IMR-90 (cell line): ENCODE measurements at regions not wholly inside any gene's neighbourhood (a gene's known extent, or its start where the extent isn't known, plus 50 kb on each side); places are given as distances from the start of the nearest gene placed in this dataset.

Experiments used
- CEBPB ChIP-seq: IDR thresholded peaks from 2 replicates; pipeline ENCODE4 v1.6.1; 2012; ENCODE audit warnings: low read depth, low read length, improper control_type of control experiment
- CHD1 ChIP-seq: IDR thresholded peaks from 2 replicates; pipeline ENCODE4 v1.6.1; 2012; ENCODE audit warnings: low read depth, low read length, improper control_type of control experiment
- CTCF ChIP-seq: conservative IDR thresholded peaks from 2 replicates; pipeline ENCODE4 v1.5.1; 2012; ENCODE audit warnings: mild to moderate bottlenecking, low read depth, low read length, improper control_type of control experiment
- MAFK ChIP-seq: IDR thresholded peaks from 2 replicates; pipeline ENCODE4 v1.6.1; 2012; ENCODE audit warnings: low read depth, low read length, improper control_type of control experiment
- MAZ ChIP-seq: IDR thresholded peaks from 2 replicates; pipeline ENCODE4 v1.6.1; 2012; ENCODE audit warnings: low read depth, mild to moderate bottlenecking, low read length, improper control_type of control experiment, moderate library complexity, borderline replicate concordance
- MXI1 ChIP-seq: IDR thresholded peaks from 2 replicates; pipeline ENCODE4 v1.6.1; 2012; ENCODE audit warnings: low read depth, mild to moderate bottlenecking, low read length, moderate library complexity, borderline replicate concordance
- POLR2A ChIP-seq: IDR thresholded peaks from 2 replicates; pipeline ENCODE4 v1.6.1; 2012; ENCODE audit warnings: mild to moderate bottlenecking, low read depth, low read length
- RAD21 ChIP-seq: IDR thresholded peaks from 2 replicates; pipeline ENCODE4 v1.6.1; 2012; ENCODE audit warnings: low read length, improper control_type of control experiment
- RCOR1 ChIP-seq: IDR thresholded peaks from 2 replicates; pipeline ENCODE4 v1.6.1; 2012; ENCODE audit warnings: mild to moderate bottlenecking, low read length, improper control_type of control experiment; ENCODE audit not compliant: insufficient replicate concordance
- RFX5 ChIP-seq: IDR thresholded peaks from 2 replicates; pipeline ENCODE4 v1.8.0; 2012; ENCODE audit warnings: low read depth, mild to moderate bottlenecking, low read length, moderate library complexity
- SMC3 ChIP-seq: fragments of 150-350 bp; IDR thresholded peaks from 2 replicates; pipeline ENCODE4 v1.6.1; 2016; ENCODE audit warnings: low read depth, mild to moderate bottlenecking, antibody characterized with exemption, low read length, moderate library complexity
- USF2 ChIP-seq: fragments of 150-350 bp; IDR thresholded peaks from 2 replicates; pipeline ENCODE4 v1.6.1; 2017; ENCODE audit warnings: mild to moderate bottlenecking, antibody characterized with exemption, low read length, low read depth
- TF ChIP-seq, protein P1 (sequence below): fragments of 150-350 bp; IDR thresholded peaks from 2 replicates; pipeline ENCODE4 v1.6.1; 2016; ENCODE audit warnings: low read depth, mild to moderate bottlenecking, low read length, moderate library complexity, borderline replicate concordance

DNA sequence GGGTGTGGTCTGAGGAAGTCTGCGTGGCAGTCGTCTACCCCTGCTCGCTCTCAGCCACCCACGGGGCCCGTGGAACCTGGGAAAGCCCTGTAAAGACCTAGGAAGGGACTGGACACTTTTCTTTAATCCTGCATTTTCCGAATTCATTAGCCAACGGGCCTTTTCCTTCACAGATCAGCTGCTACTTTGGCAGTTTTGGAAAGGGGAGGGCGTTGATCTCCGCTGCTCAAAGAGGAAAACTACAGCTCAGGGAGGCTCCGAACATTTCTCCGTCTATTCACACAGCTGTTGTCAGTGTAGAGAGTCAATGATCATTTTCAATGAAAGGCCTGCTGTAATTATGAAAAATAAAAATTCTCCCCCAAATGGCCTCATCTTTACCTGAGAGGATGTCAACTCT lies 450.1 kb upstream of the MKI67 start:
- TF ChIP-seq CTCF: no peak
- no peak for TF ChIP-seq SMC3
- no peak for TF ChIP-seq USF2
- no peak for TF ChIP-seq POLR2A
- TF ChIP-seq MXI1: no peak
- TF ChIP-seq MAFK: no peak
- TF ChIP-seq, protein P1, sequence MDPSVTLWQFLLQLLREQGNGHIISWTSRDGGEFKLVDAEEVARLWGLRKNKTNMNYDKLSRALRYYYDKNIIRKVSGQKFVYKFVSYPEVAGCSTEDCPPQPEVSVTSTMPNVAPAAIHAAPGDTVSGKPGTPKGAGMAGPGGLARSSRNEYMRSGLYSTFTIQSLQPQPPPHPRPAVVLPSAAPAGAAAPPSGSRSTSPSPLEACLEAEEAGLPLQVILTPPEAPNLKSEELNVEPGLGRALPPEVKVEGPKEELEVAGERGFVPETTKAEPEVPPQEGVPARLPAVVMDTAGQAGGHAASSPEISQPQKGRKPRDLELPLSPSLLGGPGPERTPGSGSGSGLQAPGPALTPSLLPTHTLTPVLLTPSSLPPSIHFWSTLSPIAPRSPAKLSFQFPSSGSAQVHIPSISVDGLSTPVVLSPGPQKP: no peak
- no peak for TF ChIP-seq RFX5
- no peak for TF ChIP-seq RAD21
- no peak for TF ChIP-seq CHD1
- no peak for TF ChIP-seq RCOR1
- TF ChIP-seq CEBPB: no peak
- no peak for TF ChIP-seq MAZ
